Stomach (tissue), 8 donors: ENCODE measurements at regions not wholly inside any gene's neighbourhood (a gene's known extent, or its start where the extent isn't known, plus 50 kb on each side); places are given as distances from the start of the nearest gene placed in this dataset.

ENCODE experiments used
- DNase-seq, 2 donors: peaks; one replicate each; pipeline versions ENCODE4 v3.0.0 to v3.0.0-alpha.2; 2013 to 2019
- H3K27ac ChIP-seq, 5 donors: fragments of 200-600 bp in 4 of 5; sonication (generic) in 4 of 5; one replicate each; pipeline ENCODE4 v1.5.1; 2013 to 2019; ENCODE audit warnings: mild to moderate bottlenecking in 1 of 5, moderate library complexity in 1 of 5
- H3K27me3 ChIP-seq, 3 donors: fragments of 200-600 bp; sonication (generic); one replicate each; pipeline ENCODE4 v1.5.1; 2017 to 2019; ENCODE audit warnings: mixed run types in 1 of 3
- H3K36me3 ChIP-seq, 4 donors: fragments of 200-600 bp; sonication (generic); 1 replicate in 3 of 4; 2 replicates in 1 of 4; pipeline ENCODE4 v1.5.1; 2016 to 2019
- H3K4me1 ChIP-seq, 4 donors: fragments of 200-600 bp; sonication (generic); one replicate each; pipeline ENCODE4 v1.5.1; 2016 to 2019
- H3K4me3 ChIP-seq, 4 donors: fragments of 200-600 bp; sonication (generic) in 3 of 4; one replicate each; pipeline ENCODE4 v1.5.1; 2016 to 2019; ENCODE audit warnings: mild to moderate bottlenecking in 1 of 4
- H3K9me3 ChIP-seq, 4 donors: fragments of 200-600 bp; sonication (generic); one replicate each; pipeline ENCODE4 v1.5.1; 2016 to 2019
- EP300 ChIP-seq: sonication (generic); formaldehyde crosslinking; IDR thresholded peaks from one replicate; pipeline ENCODE4 v1.6.1; 2017; ENCODE audit warnings: antibody characterized with exemption
- POLR2A ChIP-seq, 4 donors: fragments of 450-650 bp; IDR thresholded peaks; one replicate each; pipeline ENCODE4 v1.6.1; 2016; ENCODE audit warnings: antibody characterized with exemption in 4 of 4, control low read depth in 2 of 4, mild to moderate bottlenecking in 1 of 4, moderate library complexity in 1 of 4
- POLR2AphosphoS5 ChIP-seq, 3 donors: sonication (generic); formaldehyde crosslinking; IDR thresholded peaks; one replicate each; pipeline ENCODE4 v1.6.1; 2016; ENCODE audit warnings: antibody characterized with exemption in 3 of 3
- WGBS, 5 donors: extraction: QIAGEN DNeasy Blood & Tissue Kit in 3 of 5; methylation state at CpG; one replicate each; pipeline versions ENCODE4 v1.1.5 to v1.1.7; 2013 to 2018; 5-methylcytosine and 5-hydroxymethylcytosine counted together
- intact Hi-C: fragments of 100-400 bp; cut with DNase I; formaldehyde crosslinking; loops from one replicate; pipeline ENCODE4 v1.15.1; 2023; ENCODE audit warnings: low total_unique reads
- TF ChIP-seq, protein P1 (sequence below), 7 experiments: fragments of 450-650 bp in 4 of 7; fragments of 200-600 bp in 3 of 7; sonication (generic) in 3 of 7; IDR thresholded peaks; one replicate each; pipeline ENCODE4 v1.5.1; 2016 to 2019; ENCODE audit warnings: antibody characterized with exemption in 7 of 7, control low read depth in 2 of 7, mild to moderate bottlenecking in 1 of 7
- donor health status: healthy with polysubstance abuse.
- donor health status: Bipolar disorder and iron deficiency.
- donor health status: healthy.

DNA sequence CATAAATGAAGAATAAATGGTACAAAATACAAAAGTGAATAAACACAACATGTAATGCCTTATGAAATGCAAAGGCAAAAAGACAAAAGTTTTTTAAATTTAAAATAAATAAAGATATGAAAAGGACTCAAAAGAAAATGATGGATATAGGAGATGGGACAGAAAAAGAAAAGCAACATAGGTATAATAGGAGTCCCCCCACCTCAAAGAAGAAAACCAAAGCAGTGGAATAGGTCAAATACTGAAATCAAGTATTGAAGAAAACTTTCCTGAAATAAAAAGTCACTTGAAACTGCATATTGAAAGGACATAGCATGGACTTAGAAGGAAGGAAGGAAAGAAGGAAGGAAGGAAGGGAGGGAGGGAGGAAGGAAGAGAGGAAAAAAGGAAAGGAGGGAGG, 110.0 kb upstream of the FAM204A start:
- H3K4me3 ChIP-seq: no peak overlapping the region
- intact Hi-C loops: no loop called here

DNA sequence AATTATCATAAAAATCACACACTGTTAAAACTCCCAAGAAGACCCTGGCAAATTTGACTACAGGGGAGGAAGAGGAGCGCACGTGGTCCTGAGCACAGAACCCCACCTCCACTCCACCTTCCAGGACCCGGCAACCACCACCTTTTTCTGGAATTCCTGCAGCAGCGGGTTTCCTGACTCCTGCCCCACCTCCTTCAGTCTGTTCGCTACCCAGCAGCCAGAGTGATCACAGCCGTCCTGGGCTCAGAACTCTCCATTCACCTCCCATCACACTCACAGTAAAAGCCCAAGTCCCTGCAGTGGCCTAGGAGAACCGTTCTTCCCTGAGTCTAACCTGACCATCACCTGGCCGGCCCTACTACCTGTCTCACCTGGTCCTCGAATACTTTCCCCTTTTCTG, 107.4 kb upstream of the FAM204A start:
- H3K27ac ChIP-seq: no peak overlapping the region
- peaks cover 0 to 12% (median 7%) of the 10 kb centered on the region in 4 donors for H3K9me3 ChIP-seq
- no peak overlapping the region for H3K4me3 ChIP-seq
- intact Hi-C loops: no loop called here
- H3K4me1 ChIP-seq: no peaks in the 10 kb centered on the region
- no peak for DNase-seq
- no peak for TF ChIP-seq EP300
- TF ChIP-seq, protein P1, sequence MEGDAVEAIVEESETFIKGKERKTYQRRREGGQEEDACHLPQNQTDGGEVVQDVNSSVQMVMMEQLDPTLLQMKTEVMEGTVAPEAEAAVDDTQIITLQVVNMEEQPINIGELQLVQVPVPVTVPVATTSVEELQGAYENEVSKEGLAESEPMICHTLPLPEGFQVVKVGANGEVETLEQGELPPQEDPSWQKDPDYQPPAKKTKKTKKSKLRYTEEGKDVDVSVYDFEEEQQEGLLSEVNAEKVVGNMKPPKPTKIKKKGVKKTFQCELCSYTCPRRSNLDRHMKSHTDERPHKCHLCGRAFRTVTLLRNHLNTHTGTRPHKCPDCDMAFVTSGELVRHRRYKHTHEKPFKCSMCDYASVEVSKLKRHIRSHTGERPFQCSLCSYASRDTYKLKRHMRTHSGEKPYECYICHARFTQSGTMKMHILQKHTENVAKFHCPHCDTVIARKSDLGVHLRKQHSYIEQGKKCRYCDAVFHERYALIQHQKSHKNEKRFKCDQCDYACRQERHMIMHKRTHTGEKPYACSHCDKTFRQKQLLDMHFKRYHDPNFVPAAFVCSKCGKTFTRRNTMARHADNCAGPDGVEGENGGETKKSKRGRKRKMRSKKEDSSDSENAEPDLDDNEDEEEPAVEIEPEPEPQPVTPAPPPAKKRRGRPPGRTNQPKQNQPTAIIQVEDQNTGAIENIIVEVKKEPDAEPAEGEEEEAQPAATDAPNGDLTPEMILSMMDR (IDR thresholded peaks at IDR 0.05): no peak
- H3K27me3 ChIP-seq: peaks cover 0 to 29% (median 0%) of the 10 kb centered on the region in 3 donors
- 45 to 53% (median 48%) methylated on average over 9 of the region's 9 CpGs for WGBS, 5 donors
- H3K36me3 ChIP-seq: no peaks in the 10 kb centered on the region

More for the DNA sequence above, 110.0 kb upstream of the FAM204A start:
- H3K4me1 ChIP-seq: no peaks in the 10 kb centered on the region
- no peak overlapping the region for H3K27ac ChIP-seq
- H3K9me3 ChIP-seq: peaks cover 0 to 12% (median 7%) of the 10 kb centered on the region in 4 donors
- DNase-seq: no peak
- no peaks in the 10 kb centered on the region for H3K36me3 ChIP-seq
- peaks cover 0 to 32% (median 0%) of the 10 kb centered on the region in 3 donors for H3K27me3 ChIP-seq
- TF ChIP-seq EP300: no peak
- no peak for TF ChIP-seq POLR2A (IDR thresholded peaks at IDR 0.05)
- TF ChIP-seq, protein P1 (IDR thresholded peaks at IDR 0.05): no peak
- TF ChIP-seq POLR2AphosphoS5 (IDR thresholded peaks at IDR 0.05): no peak

DNA sequence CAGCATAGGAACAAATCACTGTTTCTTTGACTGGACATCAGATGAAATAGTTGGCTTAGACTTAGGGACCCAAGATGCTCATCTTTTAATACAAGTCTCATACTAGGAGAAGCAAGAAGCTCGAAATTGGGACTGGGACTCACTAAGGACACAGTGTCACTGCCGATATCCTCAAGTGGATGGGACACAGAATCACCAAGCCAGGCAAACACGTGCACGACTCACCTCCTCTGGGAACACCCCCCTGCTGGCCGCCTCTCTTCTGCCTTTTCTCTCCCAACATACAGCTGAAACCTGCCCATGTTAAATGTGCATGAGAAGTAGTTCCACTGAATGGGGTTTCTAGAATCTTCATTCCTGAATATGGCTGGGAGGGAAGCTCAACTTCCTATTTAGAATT, 106.6 kb upstream of the FAM204A start:
- TF ChIP-seq POLR2AphosphoS5 (IDR thresholded peaks at IDR 0.05) (no peak), POLR2A (IDR thresholded peaks at IDR 0.05) (no peak), EP300 (no peak)
- TF ChIP-seq, protein P1 (IDR thresholded peaks at IDR 0.05): no peak
- Histone ChIP-seq H3K36me3 (no peaks in the 10 kb centered on the region), H3K27ac (no peak overlapping the region), H3K4me1 (no peaks in the 10 kb centered on the region), H3K9me3 (peaks cover 0 to 12% (median 7%) of the 10 kb centered on the region in 4 donors), H3K27me3 (peaks cover 0 to 29% (median 0%) of the 10 kb centered on the region in 3 donors), H3K4me3 (no peak overlapping the region)
- no peak for DNase-seq
- WGBS, 5 donors: 43 to 70% (median 62%) methylated on average over 5 of the region's 5 CpGs
- intact Hi-C loops: no loop called here

DNA sequence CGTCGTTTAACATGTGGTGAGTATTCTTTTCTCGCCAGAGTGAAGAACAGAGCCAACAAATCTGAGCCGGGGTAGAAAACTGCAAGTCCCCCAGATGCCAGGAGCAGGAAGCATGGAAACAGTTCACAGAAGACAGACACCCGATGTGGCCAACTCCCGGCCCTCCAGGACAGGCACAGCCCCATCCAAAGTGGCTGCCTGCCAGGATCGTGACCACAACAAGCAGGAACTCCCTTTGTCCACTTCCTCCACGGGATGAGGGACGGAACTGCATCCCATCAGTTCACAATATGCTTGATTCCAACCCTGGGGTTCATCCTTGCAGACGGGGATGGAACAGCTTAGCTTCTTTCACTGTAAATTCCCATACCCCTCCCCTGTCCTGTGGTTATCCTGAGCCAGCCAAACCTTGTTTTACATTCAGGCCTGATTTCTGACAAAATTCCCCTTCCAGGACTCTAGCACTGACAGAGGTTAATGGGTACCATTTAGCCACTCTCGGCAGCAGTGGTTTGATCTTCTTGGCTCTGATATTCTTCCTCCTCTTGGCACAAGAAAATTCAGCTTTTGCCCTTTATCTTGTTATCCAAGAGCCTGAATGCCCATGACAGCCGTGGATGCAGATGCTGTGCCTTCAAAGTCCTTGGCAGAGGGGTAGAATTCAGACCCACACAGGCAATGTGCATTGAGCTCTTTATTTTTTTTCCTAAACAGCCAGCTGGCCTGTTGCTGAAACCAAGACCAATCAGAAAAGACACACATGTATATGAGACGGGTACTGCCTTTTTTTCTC, 105.5 kb upstream of the FAM204A start:
- no peak overlapping the region for H3K4me3 ChIP-seq
- no peak overlapping the region for H3K27ac ChIP-seq
- peaks cover 0 to 29% (median 0%) of the 10 kb centered on the region in 3 donors for H3K27me3 ChIP-seq
- no peaks in the 10 kb centered on the region for H3K4me1 ChIP-seq
- WGBS, 5 donors: 44 to 56% (median 55%) methylated on average over 11 to 13 of the region's 13 CpGs
- intact Hi-C loops: no loop called here
- DNase-seq: peak in 1 of 2 donors; percentile 46
- TF ChIP-seq POLR2AphosphoS5 (IDR thresholded peaks at IDR 0.05) (no peak), POLR2A (IDR thresholded peaks at IDR 0.05) (no peak)
- TF ChIP-seq, protein P1 (IDR thresholded peaks at IDR 0.05): no peak
- no peaks in the 10 kb centered on the region for H3K36me3 ChIP-seq
- peaks cover 0 to 12% (median 5%) of the 10 kb centered on the region in 4 donors for H3K9me3 ChIP-seq
